ENCODE measurements at regions not wholly inside any gene's neighbourhood (a gene's known extent, or its start where the extent isn't known, plus 50 kb on each side); places are given as distances from the start of the nearest gene placed in this dataset.

GRCh38 chr2:196511258-196512168 is 128.0 kb upstream of the CCDC150 start (continued):
- TF ChIP-seq ZNF518B (CRISPR knock-in tag; IDR thresholded peaks at IDR 0.05) (no peak), ZBTB33 (CRISPR knock-in tag; IDR thresholded peaks at IDR 0.05) (no peak), THRA (IDR thresholded peaks at IDR 0.05) (no peak), TCF15 (CRISPR knock-in tag; IDR thresholded peaks at IDR 0.05) (no peak), BACH1 (tag; IDR thresholded peaks at IDR 0.05) (no peak), ZNF780A (CRISPR knock-in tag; IDR thresholded peaks at IDR 0.05) (no peak), XRCC4 (IDR thresholded peaks at IDR 0.05; ENCODE audit: extremely low read depth, insufficient read depth, insufficient read length) (no peak)
